Astrocyte of the cerebellum (primary cell): ENCODE measurements at regions not wholly inside any gene's neighbourhood (a gene's known extent, or its start where the extent isn't known, plus 50 kb on each side); places are given as distances from the start of the nearest gene placed in this dataset.

Experiments
- DNase-seq: peaks from one replicate; pipeline ENCODE4 v3.0.0-alpha.2; 2011; ENCODE audit warnings: low read depth
- H3K4me3 ChIP-seq: 2 replicates; pipeline ENCODE4 v1.5.1; 2011; ENCODE audit warnings: mild to moderate bottlenecking, low read depth, low read length, moderate library complexity
- in situ Hi-C: cut with HindIII; loops from 2 replicates; pipeline ENCODE4 v1.10.0; 2017; ENCODE audit warnings: low sequenced_read_pairs
- TF ChIP-seq, protein P1 (sequence below): IDR thresholded peaks from 2 replicates; pipeline ENCODE4 v1.5.1; 2012; ENCODE audit warnings: low read length, low read depth, moderate library complexity, mild to moderate bottlenecking; ENCODE audit errors: missing control alignments

DNA sequence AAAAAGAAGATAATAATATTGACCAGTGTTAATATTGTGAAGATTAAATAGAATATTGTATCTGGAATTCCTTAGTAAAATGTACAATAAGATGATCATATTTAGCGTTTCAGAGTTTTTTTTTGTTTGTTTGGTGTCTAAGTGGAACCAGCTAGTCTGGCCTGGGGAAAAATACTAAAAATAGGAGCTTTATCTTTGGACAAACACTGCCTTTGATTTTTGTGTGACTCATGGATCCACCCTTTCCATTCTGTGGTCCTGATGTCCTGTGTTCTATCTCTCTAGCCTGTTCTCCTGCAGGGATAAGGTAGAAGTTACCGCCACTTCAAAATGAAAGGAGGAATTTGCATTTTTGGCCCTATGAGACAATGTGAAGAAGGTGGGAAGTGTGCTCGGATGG is 79.7 kb upstream of the CRBN start:
- TF ChIP-seq, protein P1, sequence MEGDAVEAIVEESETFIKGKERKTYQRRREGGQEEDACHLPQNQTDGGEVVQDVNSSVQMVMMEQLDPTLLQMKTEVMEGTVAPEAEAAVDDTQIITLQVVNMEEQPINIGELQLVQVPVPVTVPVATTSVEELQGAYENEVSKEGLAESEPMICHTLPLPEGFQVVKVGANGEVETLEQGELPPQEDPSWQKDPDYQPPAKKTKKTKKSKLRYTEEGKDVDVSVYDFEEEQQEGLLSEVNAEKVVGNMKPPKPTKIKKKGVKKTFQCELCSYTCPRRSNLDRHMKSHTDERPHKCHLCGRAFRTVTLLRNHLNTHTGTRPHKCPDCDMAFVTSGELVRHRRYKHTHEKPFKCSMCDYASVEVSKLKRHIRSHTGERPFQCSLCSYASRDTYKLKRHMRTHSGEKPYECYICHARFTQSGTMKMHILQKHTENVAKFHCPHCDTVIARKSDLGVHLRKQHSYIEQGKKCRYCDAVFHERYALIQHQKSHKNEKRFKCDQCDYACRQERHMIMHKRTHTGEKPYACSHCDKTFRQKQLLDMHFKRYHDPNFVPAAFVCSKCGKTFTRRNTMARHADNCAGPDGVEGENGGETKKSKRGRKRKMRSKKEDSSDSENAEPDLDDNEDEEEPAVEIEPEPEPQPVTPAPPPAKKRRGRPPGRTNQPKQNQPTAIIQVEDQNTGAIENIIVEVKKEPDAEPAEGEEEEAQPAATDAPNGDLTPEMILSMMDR: no peak
- in situ Hi-C loops: no loop called here
- H3K4me3 ChIP-seq: no peak overlapping the region
- DNase-seq: no peak

DNA sequence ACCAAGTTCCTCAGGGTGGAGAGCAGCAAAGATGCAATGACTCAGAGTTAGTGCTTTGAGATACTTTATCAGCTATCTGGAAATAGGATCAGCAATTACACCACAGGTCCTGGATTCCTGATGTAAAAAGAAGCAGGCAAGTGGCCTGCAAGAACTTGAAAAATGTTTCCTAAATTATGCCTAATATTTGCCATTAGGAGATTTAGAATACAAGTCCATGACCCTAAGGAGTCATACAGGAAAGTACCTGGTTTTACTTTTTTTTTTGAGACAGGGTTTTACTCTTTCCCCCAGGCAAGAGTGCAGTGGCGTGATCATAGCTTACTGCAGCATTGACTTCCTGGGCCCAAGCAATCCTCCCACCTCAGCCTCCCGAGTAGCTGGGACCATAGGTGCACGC is 78.8 kb upstream of the CRBN start:
- DNase-seq: no peak
- in situ Hi-C loops: no loop called here
- no peak overlapping the region for H3K4me3 ChIP-seq
- TF ChIP-seq, protein P1: no peak

DNA sequence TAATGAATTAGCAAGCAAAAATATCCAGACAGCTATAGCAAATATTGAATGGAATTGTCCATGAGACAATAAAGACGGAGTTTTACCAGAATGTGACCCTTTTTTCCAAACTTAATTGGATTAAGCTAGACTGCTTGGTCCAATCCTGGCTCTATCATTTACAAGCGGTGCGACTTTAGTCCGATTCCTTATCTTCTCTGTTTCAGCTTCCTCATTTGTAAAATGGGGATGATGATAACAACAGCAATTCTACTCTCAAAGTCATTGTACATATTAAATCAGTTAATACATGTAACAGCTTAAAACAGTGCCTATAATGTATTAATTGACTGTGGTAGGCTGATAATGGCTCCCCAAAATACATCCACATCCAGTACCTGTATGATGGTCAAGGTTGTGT is 62.1 kb upstream of the CRBN start:
- DNase-seq: no peak
- TF ChIP-seq, protein P1: no peak
- in situ Hi-C loops: no loop called here
- no peak overlapping the region for H3K4me3 ChIP-seq

DNA sequence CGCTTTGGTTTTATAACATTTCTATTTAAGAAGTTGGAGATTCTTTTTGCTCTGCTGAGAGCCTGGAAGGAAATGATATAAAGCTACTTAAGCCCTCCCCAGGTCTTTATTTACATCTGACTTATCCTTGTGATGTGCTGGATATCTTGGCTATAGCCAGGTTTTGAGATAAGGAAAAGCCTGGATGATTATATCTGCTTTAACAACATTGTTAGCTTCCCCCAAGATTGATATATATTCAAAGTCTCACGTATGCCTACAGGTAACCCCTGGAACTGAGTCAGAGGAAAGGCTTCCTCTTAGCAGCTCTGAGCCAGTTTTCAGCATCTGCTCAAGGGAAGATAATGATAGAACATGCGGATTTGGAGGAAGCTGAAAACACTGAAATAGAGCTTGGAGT is 61.5 kb upstream of the CRBN start:
- DNase-seq: no peak
- H3K4me3 ChIP-seq: no peak overlapping the region
- TF ChIP-seq, protein P1: no peak
- in situ Hi-C loops: no loop called here

DNA sequence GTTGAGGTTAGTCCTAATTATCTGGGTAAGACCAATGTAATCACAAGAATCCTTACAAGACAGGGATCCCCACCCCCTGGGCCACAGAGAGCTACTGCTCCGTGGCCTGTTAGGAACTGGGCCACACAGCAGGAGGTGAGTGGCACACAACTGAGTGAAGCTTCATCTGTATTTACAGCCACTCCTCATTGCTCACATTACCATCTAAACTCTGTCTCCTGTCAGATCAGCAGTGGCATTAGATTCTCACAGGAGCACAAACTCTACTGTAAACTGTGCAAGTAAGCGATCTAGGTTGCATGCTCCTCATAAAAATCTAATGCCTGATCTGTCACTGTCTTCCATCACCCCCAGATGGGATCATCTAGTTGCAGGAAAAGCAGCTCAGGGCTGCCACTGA is 58.5 kb upstream of the CRBN start:
- in situ Hi-C loops: no loop called here

DNA sequence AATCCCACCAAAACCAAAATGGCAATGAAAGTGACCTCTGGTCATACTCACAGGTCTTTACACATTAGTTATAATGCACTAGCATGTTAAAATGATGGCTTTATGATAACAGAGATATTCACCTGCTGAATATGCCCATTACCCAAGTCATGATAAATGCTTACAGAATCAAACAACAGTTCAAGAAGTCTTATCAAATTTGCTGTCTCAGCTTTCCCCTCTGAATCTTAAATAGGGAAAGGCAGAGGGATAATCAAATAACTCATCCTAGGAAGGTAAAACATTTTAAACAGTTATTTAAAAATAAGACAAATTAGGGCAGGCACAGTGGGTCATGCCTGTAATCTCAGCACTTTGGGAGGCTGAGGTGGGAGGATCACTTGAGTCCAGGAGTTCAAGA is 52.8 kb upstream of the CRBN start:
- DNase-seq: no peak
- in situ Hi-C loops: no loop called here
- TF ChIP-seq, protein P1: no peak
- no peak overlapping the region for H3K4me3 ChIP-seq

More for the DNA sequence above, 58.5 kb upstream of the CRBN start:
- DNase-seq: no peak
- TF ChIP-seq, protein P1: no peak
- H3K4me3 ChIP-seq: no peak overlapping the region
